Stimulated activated effector memory CD8-positive, alpha-beta T cell treated with anti-CD3 and anti-CD28 coated beads, Interleukin-12 subunit alpha, Interleukin-12 subunit beta, amount 100 ng/mL, for 72 hours (primary cell): ENCODE measurements at regions not wholly inside any gene's neighbourhood (a gene's known extent, or its start where the extent isn't known, plus 50 kb on each side); places are given as distances from the start of the nearest gene placed in this dataset.
A peak's percentile ranks its signal among the peaks of the same experiment; 100 is the strongest.

Experiments used
- ATAC-seq: fragments of 150-1000 bp; cut with Tn5 transposase; 2 replicates; pipeline ENCODE4 v1.10.0; 2021
- DNase-seq, 2 donors: peaks; one replicate each; pipeline ENCODE4 v3.0.0; 2021 to 2022; ENCODE audit warnings: low spot score in 2 of 2
- H3K27ac Mint-ChIP-seq: one replicate; pipeline ENCODE4 v1.8.0; 2022; ENCODE audit warnings: mild to moderate bottlenecking, mixed read lengths
- H3K36me3 Mint-ChIP-seq: one replicate; pipeline ENCODE4 v1.8.0; 2022; ENCODE audit warnings: mild to moderate bottlenecking, mixed read lengths
- H3K4me1 Mint-ChIP-seq: one replicate; pipeline ENCODE4 v1.8.0; 2022; ENCODE audit warnings: mixed read lengths
- H3K4me3 Mint-ChIP-seq: one replicate; pipeline ENCODE4 v1.8.0; 2022; ENCODE audit warnings: mild to moderate bottlenecking, mixed read lengths
- H3K9me3 Mint-ChIP-seq: one replicate; pipeline ENCODE4 v1.8.0; 2022; ENCODE audit warnings: mixed read lengths

DNA sequence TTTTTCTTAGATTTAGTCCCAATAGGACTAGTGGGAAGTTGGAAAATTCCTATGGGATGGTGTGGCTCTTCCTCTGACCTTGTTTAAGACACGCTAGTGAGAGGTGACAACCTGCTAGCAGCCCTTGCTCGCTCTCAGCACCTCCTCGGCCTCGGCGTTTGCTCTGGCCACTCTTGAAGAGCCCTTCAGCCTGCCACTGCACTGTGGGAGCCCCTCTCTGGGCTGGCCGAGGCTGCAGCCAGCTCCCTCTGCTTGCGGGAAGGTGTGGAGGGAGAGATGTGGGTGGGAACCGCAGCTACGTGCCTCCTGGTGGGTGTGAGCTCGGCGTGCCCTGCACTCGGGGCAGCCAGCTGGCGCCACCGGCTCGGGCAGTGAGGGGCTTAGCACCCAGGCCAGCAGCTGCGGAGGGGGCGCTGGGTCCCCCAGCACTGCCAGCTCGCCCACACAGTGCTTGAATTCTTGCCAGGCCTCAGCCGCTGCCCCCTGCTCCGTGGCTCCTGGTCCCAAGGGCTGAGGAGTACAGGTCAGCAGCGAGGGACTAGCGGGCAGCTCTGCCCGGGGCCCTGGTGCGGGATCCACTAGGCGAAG, 254.5 kb upstream of the ANKRD55 start:
- Mint-ChIP-seq H3K27ac (no peak overlapping the region), H3K9me3 (peaks cover 4% of the 10 kb centered on the region), H3K4me1 (no peaks in the 10 kb centered on the region), H3K4me3 (no peak overlapping the region), H3K36me3 (no peaks in the 10 kb centered on the region)
- ATAC-seq = no peak
- no peak for DNase-seq

DNA sequence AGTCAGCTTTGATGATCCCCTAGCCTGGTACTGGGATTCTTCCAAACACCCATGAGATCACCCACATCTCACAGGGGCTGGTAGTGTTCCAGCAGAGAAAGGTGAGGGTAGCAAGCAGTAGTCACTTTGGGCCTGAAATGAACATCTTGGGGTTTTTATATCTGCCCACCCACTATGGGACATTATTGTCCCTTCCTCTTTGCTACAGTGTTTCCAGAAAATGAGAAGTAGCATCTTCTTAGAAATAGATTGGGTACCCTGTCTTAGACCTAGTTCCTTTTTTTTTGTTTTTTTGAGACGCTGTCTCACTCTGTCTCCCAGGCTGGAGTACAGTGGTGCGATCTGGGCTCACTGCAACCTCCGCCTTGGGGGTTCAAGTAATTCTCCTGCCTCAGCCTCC, 249.2 kb upstream of the ANKRD55 start:
- peaks cover 21% of the 10 kb centered on the region for H3K4me1 Mint-ChIP-seq
- H3K9me3 Mint-ChIP-seq = peaks cover 4% of the 10 kb centered on the region
- DNase-seq = no peak
- no peak for ATAC-seq
- H3K27ac Mint-ChIP-seq = no peak overlapping the region
- peak overlapping the region; percentile 63 for H3K4me3 Mint-ChIP-seq
- no peaks in the 10 kb centered on the region for H3K36me3 Mint-ChIP-seq

DNA sequence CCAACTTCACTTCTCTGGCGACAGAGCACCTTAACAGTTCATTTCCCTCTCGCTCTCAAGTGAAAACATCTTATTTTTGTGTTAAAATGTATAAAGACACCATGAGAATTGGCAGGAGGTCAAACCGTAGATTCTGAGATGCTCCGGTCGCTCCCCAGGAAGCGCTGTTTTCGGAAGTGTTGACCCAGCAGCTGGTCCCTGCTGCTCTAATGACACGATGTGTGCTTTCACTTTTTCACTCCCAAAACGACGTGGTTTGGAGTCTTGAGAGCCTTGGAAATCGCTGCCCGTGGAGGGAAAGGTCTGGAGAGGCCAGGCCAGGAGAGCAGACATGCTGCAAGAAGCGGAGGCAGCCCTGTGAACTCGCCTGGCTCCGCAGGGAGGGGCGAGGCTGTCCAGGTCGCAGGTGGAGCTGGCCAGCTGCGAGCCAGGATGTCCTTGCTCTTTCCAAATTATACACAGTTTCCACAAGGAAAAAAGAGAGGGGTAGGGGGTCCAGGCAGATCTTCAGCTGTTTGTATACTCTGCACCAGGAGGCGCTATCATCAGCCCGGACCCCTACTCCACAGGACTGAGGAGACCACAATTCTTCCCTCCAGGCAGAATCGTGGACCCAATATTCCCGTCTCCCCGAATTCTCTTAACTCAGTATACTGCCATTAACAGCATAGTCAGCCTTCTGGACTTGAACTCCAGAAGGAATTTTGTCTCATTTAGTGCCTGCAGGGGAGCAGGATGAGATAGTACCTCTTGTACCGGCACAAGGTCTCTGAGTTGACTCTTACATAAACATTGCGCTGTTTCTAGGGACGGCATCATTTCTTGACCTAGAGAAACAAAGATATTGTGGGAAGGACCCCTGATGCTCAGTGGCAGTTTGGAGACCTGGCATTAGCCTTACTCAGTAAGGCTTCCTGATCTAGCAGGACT, 248.6 kb upstream of the ANKRD55 start:
- DNase-seq (peak in 1 of 2 donors; percentile 48), ATAC-seq (peak; percentile 19)
- peak overlapping the region; percentile 63 for H3K4me3 Mint-ChIP-seq
- peaks cover 2% of the 10 kb centered on the region for H3K9me3 Mint-ChIP-seq
- H3K4me1 Mint-ChIP-seq = peaks cover 21% of the 10 kb centered on the region
- H3K27ac Mint-ChIP-seq = peak overlapping the region; percentile 61
- H3K36me3 Mint-ChIP-seq = no peaks in the 10 kb centered on the region

DNA sequence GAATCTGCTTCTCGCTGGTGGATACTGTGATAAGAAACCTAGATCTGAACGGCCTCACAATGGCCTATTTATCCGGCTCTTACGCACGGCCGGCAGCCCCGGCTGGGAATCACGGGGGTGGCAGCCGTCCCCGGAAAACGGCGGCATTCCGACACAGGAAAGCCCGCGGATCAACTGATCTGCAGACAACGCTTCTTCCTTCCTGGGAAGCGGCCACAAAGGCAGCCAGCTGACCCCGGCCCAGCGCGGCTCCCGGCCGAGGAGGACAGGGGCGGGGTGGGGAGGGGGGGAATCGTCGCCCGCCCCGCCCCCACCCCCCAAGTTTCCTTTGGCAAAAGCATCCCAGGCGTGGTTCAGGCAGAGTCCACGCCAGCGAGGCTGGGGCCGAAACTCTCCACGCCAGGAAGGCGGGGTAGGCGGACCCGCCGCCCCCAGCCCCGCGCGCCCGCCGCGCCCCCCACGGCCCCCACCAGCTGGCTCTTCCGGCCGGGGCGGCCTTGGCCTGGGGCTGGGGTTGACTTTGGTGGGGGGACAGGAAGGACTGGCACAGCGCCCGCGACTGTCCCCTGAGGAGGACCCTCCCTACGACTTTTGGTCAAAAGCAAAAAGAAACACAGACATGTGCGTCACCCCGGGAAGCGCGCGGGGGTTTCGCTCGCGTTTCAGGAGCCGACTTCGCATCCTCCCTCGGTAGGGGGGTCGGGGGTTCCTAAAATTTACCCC, 247.7 kb upstream of the ANKRD55 start:
- H3K27ac Mint-ChIP-seq = peak overlapping the region; percentile 61
- H3K9me3 Mint-ChIP-seq = no peaks in the 10 kb centered on the region
- no peak for DNase-seq
- H3K4me1 Mint-ChIP-seq = peaks cover 21% of the 10 kb centered on the region
- peak overlapping the region; percentile 63 for H3K4me3 Mint-ChIP-seq
- peak; percentile 9 for ATAC-seq
- no peaks in the 10 kb centered on the region for H3K36me3 Mint-ChIP-seq

DNA sequence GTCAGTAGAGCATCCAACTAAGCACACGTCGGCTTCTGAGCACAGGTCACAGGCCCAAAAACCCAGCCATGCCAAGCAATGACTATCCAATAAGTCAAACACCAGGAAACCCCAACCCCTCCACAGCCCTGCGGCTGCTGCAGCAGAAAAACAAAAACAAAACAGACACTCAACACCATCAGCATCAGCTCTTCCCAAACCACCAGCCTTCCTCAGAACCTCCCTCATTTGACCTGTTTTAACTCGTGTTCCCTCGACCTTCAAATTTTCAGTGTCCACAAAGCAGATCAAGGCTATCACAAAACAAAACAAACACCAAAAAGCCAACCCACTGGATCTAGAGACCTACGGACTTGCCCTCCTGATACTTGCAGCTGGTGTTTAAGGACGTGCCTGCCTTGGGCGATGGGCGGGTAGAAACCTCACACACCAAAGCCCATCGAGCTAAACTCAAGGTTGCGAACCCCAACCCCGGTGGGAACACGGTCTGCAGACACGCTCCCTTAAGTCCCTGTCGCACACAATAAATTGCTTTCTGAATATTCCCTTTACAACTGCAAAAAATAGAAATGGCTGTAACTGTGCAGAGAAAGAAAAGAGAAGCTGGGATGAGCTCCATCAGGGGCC, 247.1 kb upstream of the ANKRD55 start:
- peak overlapping the region; percentile 63 for H3K4me3 Mint-ChIP-seq
- H3K4me1 Mint-ChIP-seq = peaks cover 21% of the 10 kb centered on the region
- no peak for DNase-seq
- peak; percentile 67 for ATAC-seq
- no peaks in the 10 kb centered on the region for H3K36me3 Mint-ChIP-seq
- H3K27ac Mint-ChIP-seq = peak overlapping the region; percentile 61
- no peaks in the 10 kb centered on the region for H3K9me3 Mint-ChIP-seq

DNA sequence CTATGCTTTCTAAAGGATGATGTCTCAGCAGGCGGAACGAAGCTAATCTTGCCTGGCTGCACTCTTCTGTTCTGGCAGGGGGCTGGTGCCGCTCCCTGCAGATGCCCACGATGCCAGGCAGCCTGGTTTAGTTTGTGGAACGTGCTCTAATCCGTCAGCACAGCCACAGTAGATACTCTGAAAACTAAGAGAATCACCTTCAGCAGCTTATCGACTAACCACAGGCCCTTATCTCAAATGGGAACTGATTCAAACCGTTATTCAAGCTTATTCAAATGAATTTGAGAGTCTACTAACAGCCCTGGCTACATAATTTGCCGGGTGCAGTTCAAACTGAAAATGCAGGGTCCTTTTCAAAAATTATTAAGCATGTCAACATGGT, 246.6 kb upstream of the ANKRD55 start:
- H3K27ac Mint-ChIP-seq = peak overlapping the region; percentile 61

DNA sequence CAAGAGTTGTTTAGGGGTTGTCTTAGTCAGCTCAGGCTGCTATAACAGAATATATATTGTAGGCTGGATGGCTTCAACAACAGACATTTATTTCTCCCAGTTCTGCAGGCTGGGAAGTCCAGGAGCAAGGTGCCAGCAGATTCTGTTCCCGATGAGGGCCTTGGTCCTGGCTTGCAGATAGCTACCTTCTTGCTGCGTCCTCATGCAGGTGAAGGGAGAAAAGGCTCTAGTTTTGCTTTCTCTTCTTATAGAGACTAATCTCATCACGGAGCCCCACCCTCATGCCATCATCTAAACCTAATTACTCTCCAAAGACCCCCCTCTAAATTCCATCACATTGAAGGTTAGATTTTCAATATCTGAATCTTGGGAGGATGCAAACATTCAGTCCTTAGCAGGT, 246.0 kb upstream of the ANKRD55 start:
- H3K4me1 Mint-ChIP-seq = peaks cover 21% of the 10 kb centered on the region
- no peaks in the 10 kb centered on the region for H3K36me3 Mint-ChIP-seq
- no peak overlapping the region for H3K27ac Mint-ChIP-seq
- ATAC-seq (no peak), DNase-seq (no peak)
- H3K9me3 Mint-ChIP-seq = no peaks in the 10 kb centered on the region
- H3K4me3 Mint-ChIP-seq = peak overlapping the region; percentile 63

More for the DNA sequence above, 246.6 kb upstream of the ANKRD55 start:
- Mint-ChIP-seq H3K4me3 (peak overlapping the region; percentile 63), H3K9me3 (no peaks in the 10 kb centered on the region), H3K4me1 (peaks cover 21% of the 10 kb centered on the region), H3K36me3 (no peaks in the 10 kb centered on the region)
- DNase-seq (no peak), ATAC-seq (peak; percentile 52)

DNA sequence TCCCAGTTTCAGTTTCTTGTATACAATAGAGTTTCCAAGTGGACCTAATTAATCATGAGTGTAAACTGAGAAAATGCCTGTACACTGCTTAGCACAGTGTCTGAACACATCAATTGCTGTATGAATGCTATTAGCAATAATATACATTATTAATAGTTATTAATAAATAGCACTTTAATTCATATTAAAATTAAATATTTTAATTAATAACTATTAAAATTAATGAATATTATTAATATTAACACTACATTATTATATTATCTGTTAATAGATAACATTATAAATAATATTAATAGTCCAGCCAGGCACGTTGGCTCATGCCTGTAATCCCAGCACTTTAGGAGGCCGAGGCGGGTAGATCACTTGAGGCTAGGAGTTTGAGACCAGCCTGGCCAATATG, 244.9 kb upstream of the ANKRD55 start:
- H3K4me3 Mint-ChIP-seq = no peak overlapping the region
- no peaks in the 10 kb centered on the region for H3K36me3 Mint-ChIP-seq
- H3K4me1 Mint-ChIP-seq = peaks cover 21% of the 10 kb centered on the region
- no peak for ATAC-seq
- H3K9me3 Mint-ChIP-seq = no peaks in the 10 kb centered on the region
- no peak for DNase-seq
- H3K27ac Mint-ChIP-seq = no peak overlapping the region

DNA sequence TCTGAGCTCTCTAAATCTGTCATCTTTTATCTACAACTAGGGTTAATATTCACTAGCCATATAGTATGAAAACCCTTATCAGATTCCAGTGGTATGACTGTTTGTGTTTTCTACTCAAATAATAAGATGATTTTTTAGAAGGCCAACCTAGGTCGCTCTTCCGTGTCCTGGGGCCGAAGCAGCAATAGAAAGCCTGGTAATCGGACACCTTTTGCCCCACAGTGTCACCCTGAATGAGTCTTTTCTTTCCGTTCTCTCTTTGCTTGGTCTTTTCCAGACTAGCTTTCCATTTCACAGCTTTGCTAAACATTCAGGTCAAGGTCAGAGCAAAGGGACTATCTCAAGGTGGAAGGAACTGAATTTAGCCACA, 243.3 kb upstream of the ANKRD55 start:
- no peak for ATAC-seq
- Mint-ChIP-seq H3K9me3 (no peaks in the 10 kb centered on the region), H3K36me3 (no peaks in the 10 kb centered on the region), H3K4me1 (peaks cover 18% of the 10 kb centered on the region), H3K27ac (no peak overlapping the region), H3K4me3 (no peak overlapping the region)
- no peak for DNase-seq

DNA sequence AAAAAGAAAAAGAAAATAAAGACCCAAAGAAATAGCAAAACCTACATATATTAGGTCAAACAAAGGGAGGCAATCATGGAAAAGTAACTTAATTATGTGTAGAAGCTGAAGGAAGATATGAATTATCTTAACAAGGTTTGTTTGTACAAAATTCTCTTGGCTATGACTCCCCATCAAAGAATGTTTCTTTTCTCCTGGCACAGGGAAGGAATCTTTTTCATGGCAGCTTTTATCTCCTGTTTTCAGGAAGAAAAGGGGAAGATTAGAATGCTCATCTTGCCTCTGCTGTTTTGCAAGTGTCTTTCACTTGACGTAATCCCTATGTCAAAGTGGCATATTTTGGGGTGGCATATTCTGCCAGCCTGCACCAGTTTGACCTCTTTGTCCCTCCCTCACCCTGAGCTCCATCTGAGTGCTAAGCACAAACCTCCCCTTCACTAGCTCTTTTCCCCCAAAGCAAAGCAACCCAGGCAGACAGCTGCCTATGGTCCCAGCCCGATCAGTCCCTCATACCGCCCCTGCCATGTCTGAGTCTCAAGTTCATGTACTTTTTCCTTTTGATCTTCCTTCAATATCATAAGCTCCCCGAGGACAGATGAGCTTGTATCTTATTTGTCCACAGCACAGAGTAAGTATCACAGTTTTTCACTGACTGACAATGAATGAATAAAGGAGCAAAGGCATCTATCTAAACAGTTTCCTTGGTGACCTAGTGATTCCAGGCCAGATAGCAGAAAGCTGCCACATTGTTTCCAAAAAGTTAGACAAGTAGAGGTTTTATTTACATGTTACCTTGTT, 242.8 kb upstream of the ANKRD55 start:
- Mint-ChIP-seq H3K27ac (no peak overlapping the region), H3K4me1 (peaks cover 13% of the 10 kb centered on the region), H3K9me3 (no peaks in the 10 kb centered on the region), H3K36me3 (no peaks in the 10 kb centered on the region), H3K4me3 (no peak overlapping the region)
- no peak for DNase-seq
- no peak for ATAC-seq

DNA sequence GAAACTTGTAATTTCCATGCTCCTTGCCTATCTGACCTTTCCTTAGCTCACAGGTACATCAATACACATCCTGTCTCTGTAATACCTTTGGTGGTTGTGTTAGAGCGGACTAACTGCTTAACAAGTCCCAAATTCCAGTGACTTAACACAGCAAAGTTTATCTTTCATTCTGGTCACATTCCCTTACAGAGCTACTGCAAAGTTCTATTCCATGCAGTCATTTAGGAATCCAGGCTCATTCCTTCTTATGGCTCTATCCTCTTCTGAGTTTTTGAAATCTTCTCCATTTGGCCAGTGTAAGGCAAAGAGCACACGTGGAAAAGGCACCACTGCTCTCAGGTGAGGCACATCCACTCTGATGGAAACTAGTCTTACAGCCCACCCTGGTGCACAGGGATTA, 238.6 kb upstream of the ANKRD55 start:
- Mint-ChIP-seq H3K9me3 (no peaks in the 10 kb centered on the region), H3K36me3 (no peaks in the 10 kb centered on the region), H3K4me3 (no peak overlapping the region), H3K4me1 (no peaks in the 10 kb centered on the region), H3K27ac (no peak overlapping the region)
- DNase-seq (no peak), ATAC-seq (no peak)

DNA sequence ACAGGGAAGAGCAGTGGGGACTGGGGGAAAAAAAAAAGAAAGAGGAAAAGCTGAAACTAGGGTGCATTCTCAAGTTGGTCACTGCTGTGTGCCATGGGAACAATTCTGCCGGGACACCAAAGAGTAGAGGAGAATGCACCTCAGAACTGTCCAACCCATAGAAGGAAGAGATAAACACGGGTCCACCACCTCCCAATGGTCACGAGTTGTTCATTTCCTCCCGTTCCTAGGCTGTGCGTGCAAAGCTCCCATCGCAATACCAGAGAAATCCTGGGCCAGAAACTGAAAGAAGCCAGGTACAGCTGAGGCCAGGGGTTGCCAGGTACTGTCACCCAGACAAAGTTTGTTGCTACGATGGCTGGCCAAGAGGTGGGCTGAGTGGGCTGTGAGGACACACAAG, 236.9 kb upstream of the ANKRD55 start:
- no peaks in the 10 kb centered on the region for H3K9me3 Mint-ChIP-seq
- no peak for ATAC-seq
- H3K4me1 Mint-ChIP-seq = no peaks in the 10 kb centered on the region
- no peaks in the 10 kb centered on the region for H3K36me3 Mint-ChIP-seq
- no peak overlapping the region for H3K27ac Mint-ChIP-seq
- DNase-seq = no peak
- no peak overlapping the region for H3K4me3 Mint-ChIP-seq

DNA sequence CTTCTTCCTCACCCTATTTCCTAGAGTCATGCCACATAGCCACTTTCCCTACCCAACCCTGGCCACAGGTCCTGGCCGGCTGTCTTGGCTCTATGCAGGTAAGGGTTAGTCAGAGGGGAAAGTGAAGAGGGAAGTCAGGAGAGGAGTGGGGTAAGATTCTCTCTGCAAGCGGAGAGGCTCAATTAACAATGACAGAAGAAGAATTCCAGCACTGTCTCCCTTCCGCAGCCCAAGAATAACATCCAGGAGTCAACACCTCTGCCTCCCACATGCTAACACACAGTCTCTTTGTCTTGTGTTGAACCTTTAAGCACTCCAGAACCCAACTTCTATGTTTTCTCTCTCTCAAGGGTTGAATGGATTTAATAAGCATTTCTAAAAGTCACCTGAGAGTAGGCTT, 235.1 kb upstream of the ANKRD55 start:
- Mint-ChIP-seq H3K9me3 (no peaks in the 10 kb centered on the region), H3K36me3 (no peaks in the 10 kb centered on the region), H3K4me3 (no peak overlapping the region), H3K4me1 (no peaks in the 10 kb centered on the region), H3K27ac (no peak overlapping the region)
- DNase-seq = no peak
- ATAC-seq = no peak

DNA sequence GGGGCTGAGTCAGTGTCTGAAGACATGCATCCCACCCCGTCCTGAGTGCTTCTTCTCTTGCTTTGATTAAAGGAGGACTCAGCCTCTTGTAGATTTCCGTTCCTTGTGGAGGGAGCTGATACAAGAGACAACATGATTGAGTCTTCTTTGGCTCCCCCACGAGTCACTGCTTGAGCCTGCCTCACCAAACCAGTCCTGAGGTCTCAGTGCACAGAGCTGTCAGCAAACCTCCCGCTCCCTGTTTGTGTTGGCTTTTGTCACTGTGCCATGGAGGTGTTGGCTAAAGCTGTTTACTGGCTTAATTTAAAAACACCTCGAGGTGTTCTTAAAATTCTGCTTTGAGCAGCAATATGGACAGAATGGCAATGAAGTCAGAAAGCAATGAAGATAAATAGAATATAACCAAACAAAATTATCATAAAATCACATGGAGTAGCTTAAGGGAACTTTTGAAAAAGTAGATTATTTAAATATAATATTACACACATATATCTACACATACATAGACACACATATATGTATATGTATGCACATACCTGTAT, 234.1 kb upstream of the ANKRD55 start:
- H3K27ac Mint-ChIP-seq = no peak overlapping the region
- no peaks in the 10 kb centered on the region for H3K4me1 Mint-ChIP-seq
- DNase-seq (no peak), ATAC-seq (no peak)
- no peak overlapping the region for H3K4me3 Mint-ChIP-seq
- H3K9me3 Mint-ChIP-seq = no peaks in the 10 kb centered on the region
- no peaks in the 10 kb centered on the region for H3K36me3 Mint-ChIP-seq
